NCI-H1417 (cell line): ENCODE measurements at regions not wholly inside any gene's neighbourhood (a gene's known extent, or its start where the extent isn't known, plus 50 kb on each side); places are given as distances from the start of the nearest gene placed in this dataset.
"Not testable (repeated sequence)": the region's sequence is repeated elsewhere in the genome, so short reads cannot be mapped to it uniquely, and the experiment has no call there.

Source experiments
- DNase-seq, 3 experiments: peaks; one replicate each; lab custom pipeline; 2025; lab: John Stamatoyannopoulos, UW

DNA sequence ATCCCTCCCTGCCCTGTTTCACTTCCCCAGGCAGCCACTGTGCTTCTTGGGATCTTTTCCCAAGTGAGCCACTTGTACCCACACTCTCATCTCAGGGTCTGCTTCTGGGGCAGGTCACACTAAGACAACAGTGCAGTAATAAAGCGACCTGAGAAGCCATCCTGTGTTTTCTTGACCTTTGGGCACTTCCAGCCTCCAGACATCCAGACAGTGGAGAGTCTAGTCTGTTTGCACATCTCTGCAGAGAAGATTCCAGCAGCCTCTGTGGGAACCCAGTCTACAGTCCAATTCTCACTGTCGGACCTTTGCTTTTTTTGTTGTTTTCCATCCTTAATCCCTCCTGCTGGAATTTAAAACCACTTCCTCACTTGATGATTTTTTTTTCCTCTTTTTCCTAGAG lies 50.3 kb upstream of the ATP6AP2 start:
- DNase-seq, result no peak

DNA sequence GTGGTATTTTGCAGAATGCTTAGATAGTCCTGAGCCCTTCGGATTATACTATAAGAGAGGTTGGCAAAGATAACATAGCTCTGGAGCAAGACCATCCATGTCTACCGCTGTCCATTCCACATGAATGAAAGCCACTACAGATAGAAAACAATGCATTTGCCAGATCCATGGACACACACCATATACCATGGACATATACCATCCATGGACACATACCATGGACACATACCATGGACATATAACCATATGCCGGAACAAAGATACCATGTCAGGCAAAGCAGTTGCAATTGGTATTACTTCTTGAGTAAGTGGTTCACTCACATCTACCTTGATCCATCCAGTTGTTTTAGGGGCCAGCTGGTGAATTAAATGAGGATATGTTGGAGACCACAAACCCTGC lies 53.2 kb upstream of the ATP6AP2 start:
- DNase-seq, result no peak

GRCh38 chrX:40526412-40526811 lies 54.4 kb upstream of the ATP6AP2 start:
- no peak for DNase-seq

DNA sequence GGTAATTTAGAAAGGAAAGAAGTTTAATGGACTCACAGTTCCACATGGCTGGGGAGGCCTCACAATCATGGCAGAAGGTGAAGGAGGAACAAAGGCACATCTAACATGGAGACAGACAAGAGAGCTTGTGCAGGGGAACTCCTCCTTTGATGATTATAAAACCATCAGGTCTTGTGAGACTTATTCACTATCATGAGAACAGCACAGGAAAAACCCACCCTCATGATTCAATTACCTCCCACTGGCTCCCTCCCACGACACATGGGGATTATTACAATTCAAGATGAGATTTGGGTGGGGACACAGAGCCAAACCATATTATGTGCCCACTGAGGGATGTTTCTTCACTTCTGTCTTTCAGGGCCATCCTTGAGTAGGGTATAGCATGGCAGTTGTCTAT lies 54.9 kb upstream of the ATP6AP2 start:
- DNase-seq, result not testable (repeated sequence)

GRCh38 chrX:40524423-40524822 lies 56.3 kb upstream of the ATP6AP2 start:
- no peak for DNase-seq

DNA sequence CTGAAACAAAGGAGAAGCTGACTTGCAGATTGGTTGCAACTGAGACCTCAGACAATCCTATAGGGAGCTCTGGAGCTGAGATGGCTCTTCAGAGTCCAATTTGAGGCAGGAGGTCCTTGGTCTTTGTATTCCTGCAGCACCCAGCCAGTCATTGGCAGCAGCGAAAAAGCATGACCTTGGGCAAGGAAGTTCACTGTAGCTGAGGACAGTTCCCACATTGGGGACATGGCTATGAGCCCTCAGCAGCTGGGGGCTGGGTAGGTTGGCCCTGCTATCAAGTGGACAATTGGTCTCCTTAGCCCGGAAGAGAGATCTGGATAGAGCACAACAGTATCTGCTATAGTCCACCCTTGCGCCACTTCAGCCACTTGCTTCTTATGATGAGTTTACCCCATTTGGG lies 56.9 kb upstream of the ATP6AP2 start:
- DNase-seq, result no peak

DNA sequence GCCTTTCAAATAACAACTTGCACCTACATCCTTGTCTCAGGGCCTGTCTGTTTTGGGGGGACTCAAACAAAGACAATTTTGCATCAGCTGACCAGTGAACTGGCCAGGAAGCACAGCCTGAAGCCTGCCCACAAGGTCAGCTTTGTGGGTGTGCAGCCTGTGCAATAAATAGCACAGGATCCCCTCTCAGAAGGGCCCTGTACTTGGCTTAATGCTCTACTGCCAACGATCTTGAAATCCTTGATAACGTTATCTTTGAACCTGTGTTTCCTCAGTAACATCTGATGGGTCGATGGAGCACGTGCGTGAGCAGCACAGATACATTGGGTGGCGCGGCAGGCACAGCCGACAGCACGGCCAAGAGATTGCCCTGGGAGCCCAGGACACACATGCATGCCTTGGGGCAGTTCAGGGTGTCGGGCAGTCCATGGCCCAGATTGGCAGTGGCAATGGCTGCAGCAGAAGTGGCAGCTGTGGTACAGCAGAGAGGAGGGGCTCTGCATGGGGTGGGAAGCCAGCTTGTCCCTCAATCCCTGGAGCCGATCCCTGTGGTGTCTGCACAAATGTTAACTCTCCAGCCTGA lies 58.8 kb upstream of the ATP6AP2 start:
- no peak for DNase-seq

DNA sequence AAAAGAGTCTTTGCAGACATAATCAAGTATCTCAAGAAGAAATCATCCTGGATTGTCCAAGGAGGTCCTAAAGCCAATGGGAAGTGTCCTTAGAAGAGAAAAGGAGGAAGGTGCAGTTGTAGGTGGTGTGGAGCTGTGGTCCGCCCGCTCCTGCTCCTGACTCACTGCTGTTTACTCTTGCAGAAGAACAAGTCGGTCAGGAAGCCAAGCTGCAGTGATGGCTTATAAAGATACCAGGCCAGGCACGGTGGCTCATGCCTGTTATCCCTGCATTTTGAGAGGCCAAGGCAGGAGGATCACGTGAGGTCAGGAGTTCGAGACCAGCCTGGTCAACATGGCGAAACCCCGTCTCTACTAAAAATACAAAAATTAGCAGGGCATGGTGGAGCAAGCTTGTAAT lies 66.4 kb upstream of the ATP6AP2 start:
- DNase-seq, result no peak

- DNase-seq, result no peak
Measured at GRCh38 chrX:40513835-40514234, 66.9 kb upstream of the ATP6AP2 start.

DNA sequence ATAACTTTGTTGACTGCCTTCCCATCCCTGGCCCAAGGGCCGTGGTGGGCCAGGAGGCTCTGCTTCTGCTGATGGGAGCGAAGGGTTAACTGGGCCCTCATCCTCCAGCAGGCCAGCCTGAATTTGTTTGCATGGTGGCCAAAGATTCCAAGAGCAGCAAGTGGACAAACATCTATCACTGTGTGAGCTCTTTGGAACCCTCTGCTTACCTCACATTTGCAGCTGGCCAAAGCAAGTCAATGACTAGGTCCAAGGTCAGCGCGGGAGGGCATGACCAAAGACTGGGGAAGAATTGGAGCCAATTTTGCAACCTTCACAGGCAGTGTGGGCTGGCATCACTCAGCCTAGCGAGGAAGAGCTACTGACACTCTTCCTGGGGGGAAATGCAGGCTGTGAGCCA lies 67.8 kb upstream of the ATP6AP2 start:
- DNase-seq, result no peak

GRCh38 chrX:40511258-40511657 lies 69.5 kb upstream of the ATP6AP2 start:
- DNase-seq, result no peak

- peak in 2 of 3 experiments; percentile 41 to 73 for DNase-seq
Measured at GRCh38 chrX:40508560-40508959, 72.2 kb upstream of the ATP6AP2 start.

DNA sequence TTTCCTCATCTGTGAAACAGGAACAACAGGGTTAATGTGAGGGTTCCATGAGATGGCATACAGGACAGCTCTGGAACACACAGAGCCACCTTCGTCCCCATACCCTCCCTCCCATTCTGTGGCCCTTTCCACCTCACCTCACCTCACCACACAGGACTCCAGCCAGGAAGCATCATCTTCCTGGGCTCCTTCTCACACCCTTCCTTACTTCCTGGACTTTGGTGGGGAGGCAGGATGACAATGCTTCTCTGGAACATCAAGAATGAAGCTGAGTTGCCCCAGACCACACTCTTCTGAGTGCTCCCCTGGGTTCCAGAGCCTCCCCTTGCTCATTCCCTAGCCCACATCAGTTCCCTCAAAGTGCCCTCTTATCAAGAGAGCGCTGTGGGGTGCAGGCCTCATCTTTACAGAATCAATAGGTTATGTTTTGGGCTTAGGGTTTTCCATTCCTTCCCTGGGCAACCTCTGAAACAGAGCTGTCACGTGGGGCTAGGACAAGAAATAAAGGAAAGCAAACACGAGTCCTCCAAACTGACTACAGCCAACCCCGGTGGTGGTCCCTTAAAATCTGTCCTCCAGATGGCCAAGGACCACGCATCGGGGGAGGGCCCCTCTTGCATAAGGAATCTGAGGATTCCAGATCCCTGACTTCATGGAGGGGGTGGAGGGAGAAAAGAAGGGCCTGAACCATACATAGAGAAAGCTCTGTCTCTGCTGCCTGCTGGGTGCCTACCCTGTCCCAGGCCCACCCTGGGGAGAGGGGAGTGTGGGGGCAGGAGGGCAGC lies 74.4 kb upstream of the ATP6AP2 start:
- no peak for DNase-seq

- DNase-seq, result no peak
Measured at GRCh38 chrX:40504801-40505605, 75.8 kb upstream of the ATP6AP2 start.

- no peak for DNase-seq
Measured at GRCh38 chrX:40503094-40503493, 77.7 kb upstream of the ATP6AP2 start.

DNA sequence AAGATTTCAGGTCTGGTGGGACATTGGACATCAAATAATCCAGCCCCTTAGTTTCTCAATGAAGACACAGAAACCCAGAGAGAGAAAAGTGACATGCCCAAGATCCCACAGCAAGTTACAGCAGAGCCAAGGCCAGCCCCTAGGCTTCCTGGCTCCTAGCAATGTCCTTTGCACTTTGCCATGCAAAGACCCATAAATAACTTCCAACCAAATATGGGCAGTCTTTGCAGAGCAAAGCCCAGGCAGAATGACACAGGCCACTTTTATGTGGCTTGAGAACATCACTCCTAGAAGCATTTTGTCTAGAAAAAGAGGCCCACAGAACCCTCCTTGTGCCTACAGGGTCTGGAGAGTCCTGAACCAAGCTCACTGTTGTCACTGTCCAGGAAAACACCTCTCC lies 78.1 kb upstream of the ATP6AP2 start:
- no peak for DNase-seq

- no peak for DNase-seq
Measured at GRCh38 chrX:40501164-40501855, 79.5 kb upstream of the ATP6AP2 start.

DNA sequence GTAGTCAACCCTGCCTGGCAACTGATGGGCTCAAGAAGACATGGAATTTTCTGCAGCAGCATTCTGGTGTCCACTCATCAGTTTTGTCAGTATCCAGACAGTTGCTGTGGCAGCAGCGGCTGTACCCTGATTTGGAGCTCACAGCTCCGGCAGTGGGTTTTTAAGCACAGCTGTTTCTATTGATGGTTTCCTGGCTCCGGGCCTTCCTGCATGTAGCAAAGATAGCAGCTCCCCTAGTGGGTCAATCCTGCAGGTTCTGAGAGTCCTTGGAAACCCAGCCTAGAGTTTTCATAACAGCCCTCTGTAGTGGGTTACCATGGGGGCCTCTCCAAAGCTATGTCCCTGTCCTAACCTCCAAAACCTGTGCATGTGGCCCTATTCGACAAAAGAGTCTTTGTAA lies 84.0 kb upstream of the ATP6AP2 start:
- DNase-seq, result peak in 1 of 3 experiments; percentile 11

- DNase-seq, result no peak
Measured at GRCh38 chrX:40495659-40496058, 85.1 kb upstream of the ATP6AP2 start.

- DNase-seq, result no peak
Measured at GRCh38 chrX:40494005-40494404, 86.8 kb upstream of the ATP6AP2 start.

DNA sequence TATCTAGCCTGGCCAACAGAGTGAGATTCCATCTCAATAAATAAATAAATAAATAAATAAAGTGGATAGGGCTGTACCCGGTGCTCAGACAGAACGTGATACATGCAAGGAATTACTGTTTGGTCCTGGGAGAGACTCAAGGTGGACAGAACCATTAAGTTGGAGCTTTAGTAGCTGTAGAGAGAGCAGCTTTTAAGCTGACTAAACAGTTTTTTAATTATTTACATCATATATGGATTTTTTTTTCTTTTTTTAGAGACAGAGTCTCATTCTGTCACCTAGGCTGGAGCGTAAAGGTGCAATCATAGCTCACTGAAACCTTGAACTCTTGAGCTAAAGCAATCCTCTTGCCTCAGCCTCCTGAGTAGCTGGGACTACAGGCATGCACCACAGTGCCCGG lies 92.5 kb upstream of the ATP6AP2 start:
- DNase-seq, result no peak

- DNase-seq, result no peak
Measured at GRCh38 chrX:40485973-40486372, 94.8 kb upstream of the ATP6AP2 start.
